Heart left ventricle (tissue), 13 donors: ENCODE measurements at regions not wholly inside any gene's neighbourhood (a gene's known extent, or its start where the extent isn't known, plus 50 kb on each side); places are given as distances from the start of the nearest gene placed in this dataset.

Source experiments
- POLR2A ChIP-seq, 2 donors: fragments of 450-650 bp; IDR thresholded peaks; one replicate each; pipeline ENCODE4 v1.6.1; 2017; ENCODE audit warnings: antibody characterized with exemption in 2 of 2, mild to moderate bottlenecking in 2 of 2, moderate library complexity in 2 of 2
- TF ChIP-seq, protein P1 (sequence below), 12 donors: fragments of 200-600 bp; sonication (generic) in 4 of 12; IDR thresholded peaks; one replicate each; pipeline versions ENCODE4 v1.5.0 to v1.8.0; 2018 to 2022; ENCODE audit warnings: antibody characterized with exemption in 12 of 12, mild to moderate bottlenecking in 5 of 12
- donor health status: ischemic (EF 13 %, LVEDD 7.1; RV severe dilation, severe dysfunction).
- donor health status: DM: no; HTN: yes; CAD: no.
- donor health status: DM: no; HTN: no; CAD: no.
- donor health status: ischemic (EF 25% LVEDD 6.9; RV normal size, moderate dysfunction).
- donor health status: ischemic (EF 25% LVEDD 5.7; RV mildly dilated, moderate dysfunction).
- donor health status: ischemic (EF 35%, LVEDD 5.7; RV mildly dilated, moderate dysfunction).
- donor health status: nonischemic (EF 11% LVEDD 7.7; RV severe dilation, severe dysfunction).
- donor health status: DM: yes; HTN: yes; CAD: no.
- donor health status: PGD.
- donor health status: ischemic (EF 29% LVEDD 5.4; RV normal size, mild dysfunction).
- donor health status: nonischemic (EF 23%, LVEDD 6.1; RV moderate dilation, normal function).

DNA sequence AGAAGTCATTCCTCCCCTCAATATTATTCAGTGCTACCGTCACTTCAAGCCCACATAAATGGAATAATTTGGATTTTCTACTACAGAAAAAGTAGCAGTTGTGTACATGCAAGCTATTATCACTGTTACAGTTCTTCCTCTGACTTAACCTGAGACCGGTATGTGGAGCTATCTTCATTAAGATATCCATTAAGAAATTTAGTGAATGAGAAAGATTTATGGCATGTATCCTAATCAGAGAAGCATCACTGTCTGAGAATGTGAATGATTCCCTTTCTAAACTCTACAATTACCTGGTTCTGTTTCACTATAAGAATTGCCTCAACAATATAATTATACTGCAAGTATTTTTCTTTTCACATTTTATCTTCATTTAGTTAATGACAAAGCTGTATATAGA is 278.7 kb downstream of the KLF5 start:
- no peak for TF ChIP-seq POLR2A (IDR thresholded peaks at IDR 0.05)
- TF ChIP-seq, protein P1, sequence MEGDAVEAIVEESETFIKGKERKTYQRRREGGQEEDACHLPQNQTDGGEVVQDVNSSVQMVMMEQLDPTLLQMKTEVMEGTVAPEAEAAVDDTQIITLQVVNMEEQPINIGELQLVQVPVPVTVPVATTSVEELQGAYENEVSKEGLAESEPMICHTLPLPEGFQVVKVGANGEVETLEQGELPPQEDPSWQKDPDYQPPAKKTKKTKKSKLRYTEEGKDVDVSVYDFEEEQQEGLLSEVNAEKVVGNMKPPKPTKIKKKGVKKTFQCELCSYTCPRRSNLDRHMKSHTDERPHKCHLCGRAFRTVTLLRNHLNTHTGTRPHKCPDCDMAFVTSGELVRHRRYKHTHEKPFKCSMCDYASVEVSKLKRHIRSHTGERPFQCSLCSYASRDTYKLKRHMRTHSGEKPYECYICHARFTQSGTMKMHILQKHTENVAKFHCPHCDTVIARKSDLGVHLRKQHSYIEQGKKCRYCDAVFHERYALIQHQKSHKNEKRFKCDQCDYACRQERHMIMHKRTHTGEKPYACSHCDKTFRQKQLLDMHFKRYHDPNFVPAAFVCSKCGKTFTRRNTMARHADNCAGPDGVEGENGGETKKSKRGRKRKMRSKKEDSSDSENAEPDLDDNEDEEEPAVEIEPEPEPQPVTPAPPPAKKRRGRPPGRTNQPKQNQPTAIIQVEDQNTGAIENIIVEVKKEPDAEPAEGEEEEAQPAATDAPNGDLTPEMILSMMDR (IDR thresholded peaks at IDR 0.05) = no peak
